ENCODE measurements at regions not wholly inside any gene's neighbourhood (a gene's known extent, or its start where the extent isn't known, plus 50 kb on each side); places are given as distances from the start of the nearest gene placed in this dataset.
A peak's percentile ranks its signal among the peaks of the same experiment; 100 is the strongest.

GRCh38 chr6:168130697-168131371 lies 51.8 kb upstream of the FRMD1 start:
- H3K18ac ChIP-seq (ENCODE audit: insufficient read length, low read depth, low read length): no peak overlapping the region
- H4K5ac ChIP-seq (ENCODE audit: insufficient read length, low read depth, low read length): no peak overlapping the region
- no peaks in the 10 kb centered on the region for H3K27me3 ChIP-seq (ENCODE audit: insufficient read depth, low read length)
- Mint-ChIP-seq H3K9me3 (no peaks in the 10 kb centered on the region), H3K27ac (no peak overlapping the region), H3K4me1 (peaks cover 26 to 29% of the 10 kb centered on the region in 2 experiments), H3K36me3 (ENCODE audit: insufficient read depth in 1 of 3, low read depth in 3 of 3) (no peaks in the 10 kb centered on the region), H3K27me3 (ENCODE audit: low read depth) (peaks cover 40% of the 10 kb centered on the region), H3K4me3 (no peak overlapping the region)
- no peaks in the 10 kb centered on the region for H3K79me1 ChIP-seq (ENCODE audit: insufficient read depth, low read depth, low read length, poor library complexity, severe bottlenecking)
- no peak overlapping the region for H3K23ac ChIP-seq (ENCODE audit: insufficient read length, low read depth, low read length)
- no peak overlapping the region for H2AFZ ChIP-seq (ENCODE audit: low read length)
- no peak overlapping the region for H3K56ac ChIP-seq (ENCODE audit: insufficient read length, low read depth, low read length)
- no peaks in the 10 kb centered on the region for H4K20me1 ChIP-seq (ENCODE audit: control insufficient read depth, insufficient read depth, insufficient read length)
- H2AK5ac ChIP-seq (ENCODE audit: insufficient read length, low read length): no peak overlapping the region
- peaks cover 3% of the 10 kb centered on the region; the same call in 1 of the 2 replicates for H3K4me1 ChIP-seq (ENCODE audit: insufficient read depth, low read length)
- H3K4me2 ChIP-seq (ENCODE audit: insufficient read depth, insufficient read length, low read length): no peak overlapping the region
- H4K8ac ChIP-seq (replicated peaks; ENCODE audit: insufficient read length, low read depth, low read length): no peak overlapping the region
- H2BK12ac ChIP-seq (ENCODE audit: insufficient read length, low read depth, low read length): no peak overlapping the region
- no peak overlapping the region for H3K14ac ChIP-seq (ENCODE audit: insufficient read depth, low read length)
- H2BK5ac ChIP-seq (ENCODE audit: insufficient read length, low read length): no peak overlapping the region
- no peaks in the 10 kb centered on the region for H3K23me2 ChIP-seq (ENCODE audit: insufficient read length, low read depth, low read length, poor library complexity, severe bottlenecking)
- H3K9ac ChIP-seq (ENCODE audit: extremely low read depth, insufficient read length, low read length): no peak overlapping the region
- DNase-seq: peak; percentile 26
- no peak overlapping the region for H4K91ac ChIP-seq (ENCODE audit: insufficient read length, low read depth, low read length)
- no peak overlapping the region for H2BK20ac ChIP-seq (ENCODE audit: low read depth, low read length, poor library complexity, severe bottlenecking)
- TF ChIP-seq CTCF (conservative IDR thresholded peaks at IDR 0.05): no peak
- H2BK120ac ChIP-seq (ENCODE audit: low read depth, low read length, poor library complexity, severe bottlenecking): no peak overlapping the region
- H3K9me3 ChIP-seq (ENCODE audit: control insufficient read depth, low read depth, low read length): no peaks in the 10 kb centered on the region
- no peak overlapping the region for H3T11ph ChIP-seq (ENCODE audit: low read length)
- WGBS (ENCODE audit: extremely low coverage, insufficient read length, low lambda C conversion rate): no CpG with 5 or more reads among the region's 14 CpGs
- no peak overlapping the region for H3K4ac ChIP-seq (ENCODE audit: low read depth, low read length)
- H3K27ac ChIP-seq (ENCODE audit: insufficient read length, low read depth, low read length): no peak overlapping the region
- H3K79me2 ChIP-seq (ENCODE audit: insufficient read depth, low read length): no peaks in the 10 kb centered on the region
- H2BK15ac ChIP-seq (ENCODE audit: low read depth, low read length): no peak overlapping the region
